KMS-11 (cell line): ENCODE measurements at regions not wholly inside any gene's neighbourhood (a gene's known extent, or its start where the extent isn't known, plus 50 kb on each side); places are given as distances from the start of the nearest gene placed in this dataset.

Source experiments
- H2AFZ ChIP-seq: fragments of 200-600 bp; sonication (generic); 2 replicates; pipeline ENCODE4 v1.6.1; 2016; ENCODE audit warnings: antibody characterized with exemption, mixed run types, low read depth
- H3K27ac ChIP-seq: fragments of 200-600 bp; sonication (generic); 2 replicates; pipeline ENCODE4 v1.6.1; 2016; ENCODE audit warnings: mild to moderate bottlenecking, mixed run types
- H3K27me3 ChIP-seq: fragments of 200-600 bp; sonication (generic); 2 replicates; pipeline ENCODE4 v1.6.1; 2017; ENCODE audit warnings: mild to moderate bottlenecking, low read depth, mixed run types, moderate library complexity; ENCODE audit not compliant: insufficient read depth
- H3K36me3 ChIP-seq: fragments of 200-600 bp; sonication (generic); 2 replicates; pipeline ENCODE4 v1.6.1; 2017; ENCODE audit warnings: mild to moderate bottlenecking, mixed run types; ENCODE audit not compliant: insufficient read depth
- H3K4me1 ChIP-seq: fragments of 200-600 bp; sonication (generic); 2 replicates; pipeline ENCODE4 v1.6.1; 2016; ENCODE audit warnings: mild to moderate bottlenecking, low read depth, mixed run types; ENCODE audit not compliant: poor library complexity, severe bottlenecking
- H3K4me2 ChIP-seq: fragments of 200-600 bp; sonication (generic); 2 replicates; pipeline ENCODE4 v1.7.0; 2016; ENCODE audit warnings: mild to moderate bottlenecking, mixed run types
- H3K4me3 ChIP-seq: fragments of 200-600 bp; sonication (generic); IDR thresholded peaks from 2 replicates; pipeline ENCODE4 v1.6.1; 2017; ENCODE audit warnings: low read depth, low read length, mixed read lengths; ENCODE audit not compliant: insufficient read depth
- H3K79me2 ChIP-seq: fragments of 200-600 bp; sonication (generic); 2 replicates; pipeline ENCODE4 v1.6.1; 2016; ENCODE audit warnings: low read depth, mixed run types; ENCODE audit not compliant: insufficient read depth
- H3K9ac ChIP-seq: fragments of 200-600 bp; sonication (generic); 2 replicates; pipeline ENCODE4 v1.6.1; 2016; ENCODE audit warnings: mild to moderate bottlenecking, mixed run types
- H4K20me1 ChIP-seq: fragments of 200-600 bp; sonication (generic); 2 replicates; pipeline ENCODE4 v1.6.1; 2016; ENCODE audit warnings: mild to moderate bottlenecking, mixed run types; ENCODE audit not compliant: insufficient read depth
- CTCF ChIP-seq: fragments of 200-600 bp; sonication (generic); conservative IDR thresholded peaks from 2 replicates; pipeline ENCODE4 v1.6.1; 2017; ENCODE audit warnings: low read depth, mild to moderate bottlenecking, antibody characterized with exemption, low read length, moderate library complexity, mixed read lengths

- Histone ChIP-seq H3K79me2 (no peaks in the 10 kb centered on the region), H4K20me1 (no peaks in the 10 kb centered on the region), H3K4me3 (no peak overlapping the region), H2AFZ (no peak overlapping the region), H3K36me3 (no peaks in the 10 kb centered on the region), H3K9ac (no peak overlapping the region), H3K27ac (no peak overlapping the region), H3K27me3 (no peaks in the 10 kb centered on the region), H3K4me1 (no peaks in the 10 kb centered on the region), H3K4me2 (no peak overlapping the region)
- no peak for TF ChIP-seq CTCF
These were observed 330.8 kb upstream of the CITED2 start for GRCh38 chr6:139705284-139705683.

- Histone ChIP-seq H3K27me3 (no peaks in the 10 kb centered on the region), H3K4me2 (no peak overlapping the region), H3K4me1 (no peaks in the 10 kb centered on the region), H3K36me3 (no peaks in the 10 kb centered on the region), H4K20me1 (no peaks in the 10 kb centered on the region), H3K4me3 (no peak overlapping the region), H3K27ac (no peak overlapping the region), H2AFZ (no peak overlapping the region), H3K79me2 (no peaks in the 10 kb centered on the region), H3K9ac (no peak overlapping the region)
- no peak for TF ChIP-seq CTCF
These were observed 329.3 kb upstream of the CITED2 start for GRCh38 chr6:139703780-139704179.

GRCh38 chr6:139702706-139703105, 328.3 kb upstream of the CITED2 start:
- H3K4me3 ChIP-seq = no peak overlapping the region
- H2AFZ ChIP-seq = no peak overlapping the region
- H3K9ac ChIP-seq = no peak overlapping the region
- no peaks in the 10 kb centered on the region for H3K79me2 ChIP-seq
- no peaks in the 10 kb centered on the region for H3K36me3 ChIP-seq
- H3K4me1 ChIP-seq = no peaks in the 10 kb centered on the region
- H3K27me3 ChIP-seq = no peaks in the 10 kb centered on the region
- H3K27ac ChIP-seq = no peak overlapping the region
- no peaks in the 10 kb centered on the region for H4K20me1 ChIP-seq
- no peak for TF ChIP-seq CTCF
- no peak overlapping the region for H3K4me2 ChIP-seq

GRCh38 chr6:139701695-139702094, 327.2 kb upstream of the CITED2 start:
- TF ChIP-seq CTCF = no peak
- Histone ChIP-seq H4K20me1 (no peaks in the 10 kb centered on the region), H3K4me1 (no peaks in the 10 kb centered on the region), H3K4me3 (no peak overlapping the region), H3K79me2 (no peaks in the 10 kb centered on the region), H3K9ac (no peak overlapping the region), H3K27ac (no peak overlapping the region), H3K27me3 (no peaks in the 10 kb centered on the region), H2AFZ (no peak overlapping the region), H3K4me2 (no peak overlapping the region), H3K36me3 (no peaks in the 10 kb centered on the region)

- Histone ChIP-seq H2AFZ (no peak overlapping the region), H4K20me1 (no peaks in the 10 kb centered on the region), H3K27ac (no peak overlapping the region), H3K4me2 (no peak overlapping the region), H3K79me2 (no peaks in the 10 kb centered on the region), H3K9ac (no peak overlapping the region), H3K36me3 (no peaks in the 10 kb centered on the region), H3K4me1 (no peaks in the 10 kb centered on the region), H3K4me3 (no peak overlapping the region), H3K27me3 (no peaks in the 10 kb centered on the region)
- TF ChIP-seq CTCF = no peak
These were observed 326.6 kb upstream of the CITED2 start for GRCh38 chr6:139701003-139701402.
